ENCODE measurements at regions not wholly inside any gene's neighbourhood (a gene's known extent, or its start where the extent isn't known, plus 50 kb on each side); places are given as distances from the start of the nearest gene placed in this dataset.

DNA sequence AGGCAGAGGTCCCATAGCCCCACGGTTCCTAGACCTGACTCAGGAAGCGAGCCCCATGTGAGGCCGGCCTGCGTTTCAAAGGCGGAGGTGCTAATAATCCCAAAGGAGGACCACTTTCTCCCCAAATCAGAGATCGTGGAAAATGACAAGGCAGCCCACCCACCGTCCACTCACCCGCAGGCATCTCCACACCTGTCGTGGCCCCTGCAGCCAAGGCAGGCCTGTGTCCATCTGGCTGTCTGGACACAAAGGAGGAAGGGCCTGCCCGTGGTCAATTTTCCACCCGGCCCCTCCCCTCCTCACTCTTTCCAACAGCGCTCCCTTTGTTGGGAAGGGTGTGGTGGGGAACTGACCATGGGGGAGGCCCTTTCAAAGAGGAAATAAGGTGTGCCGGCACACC is 125.3 kb upstream of the TMEM132D start:
- Histone ChIP-seq H3K4me2 (no peak overlapping the region), H3K79me2 (ENCODE audit: insufficient read depth) (no peaks in the 10 kb centered on the region), H4K20me1 (ENCODE audit: insufficient read depth) (no peaks in the 10 kb centered on the region), H3K9me2 (no peaks in the 10 kb centered on the region), H3K4me3 (ENCODE audit: low read depth in 2 of 2, low read length in 1 of 2) (no peak overlapping the region), H3K4me1 (ENCODE audit: control insufficient read depth in 1 of 2, insufficient read depth in 2 of 2, low read depth in 1 of 2, low read length in 1 of 2) (no peaks in the 10 kb centered on the region), H2AFZ (ENCODE audit: low read depth) (no peak overlapping the region), H3K9me3 (no peaks in the 10 kb centered on the region), H3F3A (replicated peaks; ENCODE audit: insufficient read depth) (no peaks in the 10 kb centered on the region), H3K36me3 (replicated peaks in 1 of 2; ENCODE audit: control insufficient read depth in 1 of 2, insufficient read depth in 2 of 2, low read length in 1 of 2) (no peaks in the 10 kb centered on the region), H3K9ac (no peak overlapping the region), H3K27me3 (ENCODE audit: insufficient read depth) (no peaks in the 10 kb centered on the region), H3K27ac (ENCODE audit: low read depth in 2 of 2, low read length in 1 of 2) (no peak overlapping the region)
- DNase-seq: no peak
- ChIA-PET CTCF (no interaction called here), POLR2A (no interaction called here)
- TF ChIP-seq POLR2AphosphoS5 (IDR thresholded peaks at IDR 0.05; ENCODE audit: low read depth, low read length) (no peak), USF2 (IDR thresholded peaks at IDR 0.05; ENCODE audit: borderline replicate concordance, low read depth, low read length) (no peak), RAD21 (IDR thresholded peaks at IDR 0.05; ENCODE audit: low read length) (no peak), RFX5 (IDR thresholded peaks at IDR 0.05; ENCODE audit: low read length) (no peak), EZH2phosphoT487 (IDR thresholded peaks at IDR 0.05; ENCODE audit: borderline replicate concordance, low read depth) (no peak), SIN3A (IDR thresholded peaks at IDR 0.05; ENCODE audit: borderline replicate concordance, low read depth, low read length) (no peak), ELF1 (IDR thresholded peaks at IDR 0.05) (no peak), PBX3 (IDR thresholded peaks at IDR 0.05) (no peak)
- TF ChIP-seq, protein P1, sequence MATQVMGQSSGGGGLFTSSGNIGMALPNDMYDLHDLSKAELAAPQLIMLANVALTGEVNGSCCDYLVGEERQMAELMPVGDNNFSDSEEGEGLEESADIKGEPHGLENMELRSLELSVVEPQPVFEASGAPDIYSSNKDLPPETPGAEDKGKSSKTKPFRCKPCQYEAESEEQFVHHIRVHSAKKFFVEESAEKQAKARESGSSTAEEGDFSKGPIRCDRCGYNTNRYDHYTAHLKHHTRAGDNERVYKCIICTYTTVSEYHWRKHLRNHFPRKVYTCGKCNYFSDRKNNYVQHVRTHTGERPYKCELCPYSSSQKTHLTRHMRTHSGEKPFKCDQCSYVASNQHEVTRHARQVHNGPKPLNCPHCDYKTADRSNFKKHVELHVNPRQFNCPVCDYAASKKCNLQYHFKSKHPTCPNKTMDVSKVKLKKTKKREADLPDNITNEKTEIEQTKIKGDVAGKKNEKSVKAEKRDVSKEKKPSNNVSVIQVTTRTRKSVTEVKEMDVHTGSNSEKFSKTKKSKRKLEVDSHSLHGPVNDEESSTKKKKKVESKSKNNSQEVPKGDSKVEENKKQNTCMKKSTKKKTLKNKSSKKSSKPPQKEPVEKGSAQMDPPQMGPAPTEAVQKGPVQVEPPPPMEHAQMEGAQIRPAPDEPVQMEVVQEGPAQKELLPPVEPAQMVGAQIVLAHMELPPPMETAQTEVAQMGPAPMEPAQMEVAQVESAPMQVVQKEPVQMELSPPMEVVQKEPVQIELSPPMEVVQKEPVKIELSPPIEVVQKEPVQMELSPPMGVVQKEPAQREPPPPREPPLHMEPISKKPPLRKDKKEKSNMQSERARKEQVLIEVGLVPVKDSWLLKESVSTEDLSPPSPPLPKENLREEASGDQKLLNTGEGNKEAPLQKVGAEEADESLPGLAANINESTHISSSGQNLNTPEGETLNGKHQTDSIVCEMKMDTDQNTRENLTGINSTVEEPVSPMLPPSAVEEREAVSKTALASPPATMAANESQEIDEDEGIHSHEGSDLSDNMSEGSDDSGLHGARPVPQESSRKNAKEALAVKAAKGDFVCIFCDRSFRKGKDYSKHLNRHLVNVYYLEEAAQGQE (IDR thresholded peaks at IDR 0.05; ENCODE audit: low read depth, low read length): no peak
- TF ChIP-seq, protein P2, sequence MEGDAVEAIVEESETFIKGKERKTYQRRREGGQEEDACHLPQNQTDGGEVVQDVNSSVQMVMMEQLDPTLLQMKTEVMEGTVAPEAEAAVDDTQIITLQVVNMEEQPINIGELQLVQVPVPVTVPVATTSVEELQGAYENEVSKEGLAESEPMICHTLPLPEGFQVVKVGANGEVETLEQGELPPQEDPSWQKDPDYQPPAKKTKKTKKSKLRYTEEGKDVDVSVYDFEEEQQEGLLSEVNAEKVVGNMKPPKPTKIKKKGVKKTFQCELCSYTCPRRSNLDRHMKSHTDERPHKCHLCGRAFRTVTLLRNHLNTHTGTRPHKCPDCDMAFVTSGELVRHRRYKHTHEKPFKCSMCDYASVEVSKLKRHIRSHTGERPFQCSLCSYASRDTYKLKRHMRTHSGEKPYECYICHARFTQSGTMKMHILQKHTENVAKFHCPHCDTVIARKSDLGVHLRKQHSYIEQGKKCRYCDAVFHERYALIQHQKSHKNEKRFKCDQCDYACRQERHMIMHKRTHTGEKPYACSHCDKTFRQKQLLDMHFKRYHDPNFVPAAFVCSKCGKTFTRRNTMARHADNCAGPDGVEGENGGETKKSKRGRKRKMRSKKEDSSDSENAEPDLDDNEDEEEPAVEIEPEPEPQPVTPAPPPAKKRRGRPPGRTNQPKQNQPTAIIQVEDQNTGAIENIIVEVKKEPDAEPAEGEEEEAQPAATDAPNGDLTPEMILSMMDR (IDR thresholded peaks at IDR 0.05): no peak
- WGBS (ENCODE audit: low lambda C conversion rate): 49% methylated on average over 7 of the region's 13 CpGs

Measured in SK-N-SH (cell line).